UCSD-AML1 (cell line): ENCODE measurements at regions not wholly inside any gene's neighbourhood (a gene's known extent, or its start where the extent isn't known, plus 50 kb on each side); places are given as distances from the start of the nearest gene placed in this dataset.
"Not testable (repeated sequence)": the region's sequence is repeated elsewhere in the genome, so short reads cannot be mapped to it uniquely, and the experiment has no call there.

ENCODE experiments used
- DNase-seq: peaks from one replicate; lab custom pipeline; 2025; ENCODE audit not compliant: unreplicated experiment; lab: John Stamatoyannopoulos, UW

DNA sequence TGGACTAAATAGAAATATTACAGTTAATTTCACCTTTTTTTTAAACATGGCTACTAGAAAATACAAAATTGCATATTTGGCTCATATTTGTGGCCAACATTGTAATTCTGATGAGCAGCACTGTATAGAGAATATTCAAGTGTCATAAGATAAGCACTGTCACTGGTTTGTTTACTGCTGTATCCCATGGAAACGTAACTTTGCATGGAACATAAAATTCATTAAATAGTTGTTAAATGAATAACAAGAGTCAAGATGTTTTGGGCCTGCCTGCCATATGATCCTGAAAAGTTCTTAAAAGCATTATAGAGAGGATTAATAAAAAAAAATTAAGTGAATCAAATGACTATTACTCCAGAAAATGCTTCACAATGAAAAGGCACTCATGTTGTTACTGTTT is 763.7 kb upstream of the CRIM1 start:
- no peak for DNase-seq

DNA sequence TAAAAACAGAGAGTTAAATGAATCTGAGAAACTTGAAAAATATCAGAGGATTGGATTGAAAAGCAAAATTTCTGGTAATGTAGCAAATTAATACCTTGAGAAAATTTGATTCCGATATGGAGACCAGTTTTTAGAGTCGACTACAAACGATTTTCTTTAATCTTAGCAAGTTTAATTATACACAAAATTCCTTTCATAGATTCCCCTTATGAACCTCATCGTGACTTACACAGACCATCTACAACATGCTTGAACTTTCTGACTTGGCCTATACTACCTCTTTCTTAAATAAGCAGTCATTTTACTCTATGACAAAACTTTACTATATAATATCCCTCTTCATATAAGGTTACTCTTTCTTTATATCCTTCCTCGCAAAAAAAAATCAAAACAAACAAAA is 769.6 kb upstream of the CRIM1 start:
- DNase-seq: no peak

DNA sequence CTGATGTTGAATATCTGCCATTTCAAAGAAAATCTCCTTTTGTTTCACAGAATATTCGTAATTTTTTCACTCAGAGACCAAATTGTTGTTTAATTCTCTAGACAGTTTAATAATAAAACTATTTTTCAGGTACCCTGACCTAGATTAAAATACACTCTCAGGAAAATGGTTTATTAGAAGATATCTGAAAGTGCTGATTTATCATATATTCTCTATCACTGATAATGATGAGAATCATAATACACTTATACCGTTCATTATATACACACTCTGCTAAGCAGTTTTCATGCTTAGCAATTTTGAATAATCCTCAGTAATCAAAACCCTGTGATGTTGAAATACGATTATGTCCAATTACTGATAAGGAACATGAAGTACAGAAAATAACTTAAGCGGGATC is 772.9 kb upstream of the CRIM1 start:
- DNase-seq: no peak

DNA sequence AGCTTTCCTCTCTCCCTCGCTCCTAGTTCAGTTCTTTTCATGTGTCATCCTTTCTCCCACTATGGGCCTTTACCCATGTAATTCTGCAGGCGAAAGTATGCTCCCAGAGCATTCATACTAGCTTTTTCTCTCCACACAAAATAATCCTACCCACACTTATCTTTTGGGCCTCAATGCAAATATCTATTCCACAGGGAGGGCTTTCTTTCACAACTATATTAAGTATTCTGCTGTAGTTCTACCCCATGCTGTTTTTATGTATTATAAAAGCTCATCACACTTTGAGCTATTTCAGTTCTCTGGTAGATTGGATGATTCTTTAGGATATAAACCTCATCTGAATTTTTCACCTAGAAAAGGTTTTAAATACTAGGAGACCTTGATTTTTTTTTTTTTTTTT is 774.6 kb upstream of the CRIM1 start:
- no peak for DNase-seq

DNA sequence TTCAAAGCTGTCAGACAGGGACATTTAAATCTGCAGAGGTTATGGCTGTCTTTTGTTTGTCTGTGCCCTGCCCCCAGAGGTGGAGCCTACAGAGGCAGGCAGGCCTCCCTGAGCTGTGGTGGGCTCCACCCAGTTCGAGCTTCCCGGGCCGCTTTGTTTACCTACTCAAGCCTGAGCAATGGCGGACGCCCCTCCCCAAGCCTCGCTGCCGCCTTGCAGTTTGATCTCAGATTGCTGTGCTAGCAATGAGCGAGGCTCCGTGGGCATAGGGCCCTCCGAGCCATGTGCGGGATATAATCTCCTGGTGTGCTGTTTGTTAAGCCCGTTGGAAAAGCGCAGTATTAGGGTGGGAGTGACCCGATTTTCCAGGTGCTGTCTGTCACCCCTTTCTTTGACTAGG is 787.0 kb upstream of the CRIM1 start:
- not testable (repeated sequence) for DNase-seq

DNA sequence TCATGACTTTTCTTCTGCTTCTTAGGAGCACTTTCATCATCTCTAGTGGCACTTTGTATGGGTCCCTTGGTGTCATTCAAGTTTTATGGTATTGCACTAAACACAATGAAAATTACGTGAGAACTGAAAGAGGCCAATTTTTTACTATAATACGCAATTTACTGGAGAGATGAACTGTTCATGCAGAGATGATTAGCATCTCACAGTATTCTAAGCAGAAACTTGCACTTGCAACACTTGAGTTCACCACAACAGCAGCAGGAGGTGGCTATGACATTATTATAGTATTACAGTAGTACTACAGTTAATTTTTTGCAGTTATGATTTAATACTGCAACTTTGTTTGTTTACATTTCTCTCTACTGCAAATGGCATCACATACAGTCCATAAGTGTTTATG is 793.1 kb upstream of the CRIM1 start:
- DNase-seq: no peak

DNA sequence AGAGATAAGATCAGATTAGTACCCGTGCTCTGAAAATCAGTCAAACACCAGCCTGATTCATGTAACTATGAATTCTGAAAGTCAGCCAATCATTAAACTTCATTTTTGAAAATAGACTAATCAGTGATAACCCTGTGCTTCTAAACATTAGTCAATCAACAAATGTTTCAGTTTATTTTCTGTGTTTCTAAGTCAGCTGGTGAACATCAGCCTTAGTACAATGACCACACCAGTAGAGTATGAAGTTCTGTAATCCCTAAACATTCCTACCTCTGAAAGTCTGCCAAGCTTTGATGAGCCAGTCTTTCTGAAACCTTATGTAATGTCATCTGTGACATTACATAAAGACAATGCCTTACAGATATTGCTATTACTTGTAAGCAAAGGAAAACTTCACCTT is 807.4 kb upstream of the CRIM1 start:
- DNase-seq: no peak

DNA sequence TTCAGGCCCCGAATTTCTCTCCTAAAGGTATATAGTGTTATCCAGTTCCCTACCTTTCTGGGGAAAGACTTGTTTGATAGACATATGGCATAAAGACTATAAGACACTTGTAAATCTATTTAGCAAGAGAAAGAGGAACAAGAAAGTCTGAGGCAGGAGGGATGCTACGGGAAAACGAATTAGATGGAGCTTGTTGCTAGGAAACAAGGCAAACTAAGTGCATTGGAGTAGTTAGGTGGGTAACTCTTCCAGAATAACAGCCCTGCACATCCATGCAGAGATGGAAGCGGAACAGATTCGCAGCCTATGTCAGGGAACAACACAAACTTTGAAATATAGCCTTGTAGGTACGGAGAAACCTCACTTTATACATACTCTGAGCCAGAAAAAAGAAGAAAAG is 810.3 kb upstream of the CRIM1 start:
- DNase-seq: no peak

DNA sequence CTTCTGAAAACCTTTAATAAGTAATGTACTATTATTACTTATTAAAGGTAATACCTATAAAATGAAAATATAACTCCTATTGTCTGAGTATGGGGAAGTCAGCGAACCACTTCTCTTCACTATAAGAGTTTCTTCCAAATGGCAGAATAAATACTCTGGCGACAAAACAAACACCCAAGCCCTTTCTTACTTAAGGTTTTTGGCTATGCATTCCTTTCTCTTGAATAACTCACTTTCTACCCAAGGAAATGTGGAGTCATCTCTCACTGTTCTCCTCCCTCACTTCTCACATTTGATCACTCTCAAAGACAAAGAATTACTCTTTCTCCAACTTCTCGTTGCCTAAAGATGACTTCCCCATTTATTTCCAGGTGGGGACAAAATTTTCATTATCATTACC is 816.8 kb upstream of the CRIM1 start:
- no peak for DNase-seq

DNA sequence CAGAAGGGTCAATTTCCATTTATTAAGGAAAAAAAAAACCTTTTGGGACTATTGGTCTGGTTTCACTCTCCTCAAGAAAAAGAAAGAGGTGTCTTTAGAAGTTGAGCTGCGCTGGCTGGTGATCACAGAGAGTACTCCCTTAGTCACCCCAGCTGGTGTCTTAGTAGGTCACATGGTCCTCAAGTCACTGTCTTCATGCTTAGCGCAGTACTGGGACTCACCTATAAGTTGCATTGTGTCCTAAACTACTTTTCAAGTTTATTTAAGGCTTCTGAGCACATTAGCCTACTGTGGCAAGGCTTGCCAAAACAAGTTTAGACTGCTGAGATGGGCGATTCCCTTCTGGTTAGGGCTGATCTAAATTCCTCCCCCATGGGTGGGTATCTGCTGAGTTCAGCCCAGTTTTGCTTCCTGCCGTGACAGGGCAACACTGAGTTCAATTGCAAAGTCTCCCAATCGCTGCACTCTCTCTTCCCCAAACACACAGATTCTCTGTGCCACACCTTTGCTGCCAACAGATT is 824.9 kb upstream of the CRIM1 start:
- DNase-seq: no peak

DNA sequence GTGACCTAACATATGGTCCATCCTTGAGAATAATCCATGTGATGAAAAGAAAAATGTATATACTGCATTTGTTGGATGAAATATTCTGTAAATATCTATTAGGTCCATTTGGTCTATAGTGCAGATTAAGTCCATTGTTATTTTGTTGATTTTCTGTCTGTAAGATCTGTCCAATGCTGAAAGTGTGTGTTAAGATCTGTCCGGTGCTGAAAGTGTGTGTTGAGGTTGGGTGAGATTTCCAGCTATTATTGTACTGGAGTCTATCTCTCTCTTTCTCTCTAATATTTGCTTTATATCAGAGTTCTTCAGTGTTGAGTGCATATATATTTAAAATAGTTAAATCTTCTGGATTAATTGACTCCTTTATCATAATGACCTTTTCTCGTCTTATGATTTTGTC is 828.8 kb upstream of the CRIM1 start:
- DNase-seq: no peak

DNA sequence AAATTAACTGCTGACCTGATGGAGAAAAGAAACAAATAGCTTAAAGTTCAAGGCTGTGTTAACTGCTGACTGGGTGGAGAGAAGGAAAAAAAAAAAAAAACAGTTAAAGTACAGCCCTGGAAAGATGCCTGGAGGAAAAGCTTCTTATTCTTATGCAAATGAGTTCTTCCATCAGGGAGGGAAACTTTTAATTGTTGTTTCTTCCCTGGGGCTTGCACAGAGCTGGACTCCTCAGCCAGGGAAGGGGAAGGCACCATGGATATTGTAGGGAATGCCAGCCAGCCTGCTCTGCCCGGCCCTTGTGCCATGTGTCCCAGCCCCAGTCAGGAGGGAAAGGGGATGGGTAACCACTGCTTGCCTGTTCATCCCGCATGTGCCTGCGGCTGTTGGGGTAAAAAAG is 833.1 kb upstream of the CRIM1 start:
- DNase-seq: no peak

DNA sequence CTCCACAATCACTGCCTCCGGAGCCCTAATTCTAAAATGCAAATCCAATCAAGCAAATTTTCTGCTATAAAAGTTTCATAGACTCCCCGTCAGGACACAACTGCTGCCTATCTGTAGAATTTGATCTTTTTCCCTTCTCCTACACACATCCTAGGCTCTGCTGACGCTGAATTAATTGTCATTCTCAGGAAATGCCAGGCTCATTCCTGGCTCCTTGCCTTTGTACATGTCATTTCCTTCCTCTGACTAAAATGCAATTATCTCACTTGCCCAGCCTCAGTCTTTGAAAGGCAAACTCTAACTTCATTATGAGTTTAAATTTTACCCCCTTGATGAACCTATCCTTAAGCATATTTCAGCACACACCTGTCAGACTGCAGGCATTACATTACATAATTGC is 844.9 kb upstream of the CRIM1 start:
- no peak for DNase-seq

DNA sequence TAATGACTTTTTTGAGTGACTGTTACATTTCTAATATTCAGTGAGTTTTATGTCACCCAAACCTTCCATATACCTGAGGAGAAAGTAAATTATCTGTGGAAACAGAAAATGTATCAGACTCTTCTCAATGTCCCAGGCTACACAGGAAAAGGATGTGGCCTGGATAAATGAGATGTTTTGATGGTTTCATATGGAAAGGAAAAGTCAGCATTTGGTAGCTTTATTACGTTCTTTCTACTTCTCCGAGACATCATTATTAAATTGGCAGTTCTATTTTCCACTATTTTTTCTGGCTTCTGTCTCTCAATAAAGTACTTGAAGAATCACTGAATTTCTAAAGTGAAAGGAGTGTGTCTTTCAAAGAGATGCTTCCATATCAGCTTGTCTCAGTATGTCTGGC is 847.0 kb upstream of the CRIM1 start:
- DNase-seq: no peak

DNA sequence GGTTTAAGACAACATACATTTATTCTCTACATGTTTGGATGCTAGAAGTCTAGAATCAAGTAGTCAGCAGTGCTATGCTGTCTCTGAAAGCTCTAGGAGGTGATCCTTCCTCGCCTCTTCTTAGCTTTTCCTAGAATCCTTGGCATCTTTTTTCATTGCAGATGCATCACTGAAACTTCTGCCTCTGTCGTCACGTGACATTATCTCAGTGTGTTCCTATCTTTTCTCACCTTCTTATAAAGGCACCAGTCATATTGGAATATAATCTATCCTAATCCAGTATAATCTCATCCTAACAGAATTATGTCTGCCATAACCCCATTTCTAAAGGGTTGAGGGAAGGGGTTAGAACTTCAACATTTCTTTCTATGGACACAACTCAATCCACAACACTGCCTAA is 851.2 kb upstream of the CRIM1 start:
- DNase-seq: no peak

DNA sequence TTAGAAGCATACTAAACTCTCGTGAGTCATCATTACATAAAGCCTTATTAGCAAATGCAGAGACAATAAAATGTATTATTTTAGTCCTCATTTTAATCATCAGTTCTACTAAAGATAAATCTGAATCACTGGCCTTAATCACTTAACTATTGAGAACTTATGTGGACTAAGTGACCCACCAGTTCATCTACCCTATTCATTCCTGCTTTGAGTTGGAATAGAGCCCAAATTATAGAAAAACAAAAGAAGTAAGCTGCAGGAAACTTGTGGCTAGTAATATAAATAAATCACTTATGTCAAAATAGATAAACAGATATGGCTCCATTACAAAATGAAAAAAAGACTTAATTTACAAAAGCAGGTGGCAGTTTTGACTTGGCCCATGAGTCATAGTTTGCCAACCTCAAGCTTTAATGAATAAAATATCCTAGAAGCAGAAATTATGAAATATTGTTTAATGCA is 851.8 kb upstream of the CRIM1 start:
- DNase-seq: no peak

DNA sequence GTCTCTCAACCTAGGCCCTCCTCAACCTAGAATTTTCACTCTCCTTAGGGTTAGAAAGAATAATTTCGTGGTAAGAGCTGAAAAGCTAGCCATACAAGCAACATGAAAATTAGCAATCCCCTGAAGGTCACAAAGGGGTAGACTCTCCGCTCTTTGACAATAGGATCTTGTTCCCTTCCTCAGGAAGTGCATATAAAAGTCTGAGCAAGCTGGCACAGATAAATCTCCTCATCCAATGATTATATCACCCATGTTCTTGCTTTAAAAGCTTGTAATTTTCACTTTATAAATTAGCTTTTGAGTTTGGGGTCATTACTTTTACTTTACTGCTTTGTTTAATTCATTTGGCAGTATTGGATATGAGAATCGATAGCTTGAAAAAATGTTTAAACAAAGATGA is 852.3 kb upstream of the CRIM1 start:
- DNase-seq: no peak

DNA sequence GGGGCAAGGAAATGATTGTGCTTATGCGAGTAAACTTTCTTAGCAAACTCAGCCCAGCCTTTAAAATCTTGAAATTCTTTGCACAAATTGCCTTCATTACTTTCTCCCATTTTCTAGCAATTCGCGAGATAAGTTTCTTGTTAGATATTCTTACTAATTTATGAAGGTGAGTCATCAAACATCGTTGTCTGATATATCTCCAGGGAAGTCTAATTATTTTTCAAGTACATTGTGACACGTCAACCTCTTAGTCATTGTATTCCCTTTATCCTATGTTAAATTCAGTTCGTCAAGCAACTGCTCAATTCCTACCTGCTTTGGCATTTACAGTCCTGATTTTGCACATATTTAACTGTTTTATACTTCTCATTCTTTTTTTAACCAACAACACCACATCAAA is 854.5 kb upstream of the CRIM1 start:
- DNase-seq: no peak

DNA sequence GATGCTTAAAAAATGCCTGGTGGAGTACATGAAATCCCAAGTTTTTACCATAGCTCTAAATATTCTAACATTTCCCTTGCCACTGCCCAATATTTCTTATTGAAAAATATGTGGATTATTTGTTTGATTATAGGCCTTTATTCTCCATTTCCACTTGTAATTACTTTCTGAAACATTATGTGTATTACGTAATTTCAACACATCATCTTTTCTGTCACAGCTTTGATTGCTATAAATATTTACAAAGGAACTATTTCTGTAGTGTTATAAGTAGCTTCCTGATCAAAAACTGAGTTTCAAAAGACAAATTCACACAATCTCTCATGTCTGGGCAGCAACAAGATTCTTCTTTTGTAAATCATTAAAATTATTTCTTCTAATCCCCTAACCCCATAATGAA is 859.6 kb upstream of the CRIM1 start:
- no peak for DNase-seq

DNA sequence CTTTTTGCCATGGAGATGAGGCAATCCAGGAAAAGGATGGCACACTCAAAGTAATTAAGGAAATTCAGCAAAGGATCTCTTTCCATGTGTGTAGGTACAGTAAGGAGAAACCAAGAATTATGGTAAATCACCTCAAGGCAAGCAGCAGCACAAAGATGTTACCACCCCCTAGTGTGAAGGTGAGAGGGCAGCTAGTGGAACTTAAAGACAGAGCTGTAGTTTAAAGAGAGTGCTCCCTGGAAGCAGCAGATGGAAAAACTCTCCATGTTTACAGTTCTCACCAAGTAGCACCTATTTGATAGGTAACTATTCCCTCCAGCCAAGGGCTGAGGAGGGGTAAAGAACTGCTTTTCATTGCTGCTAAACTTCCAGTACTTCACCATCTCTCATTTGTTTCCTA is 860.4 kb upstream of the CRIM1 start:
- DNase-seq: no peak

DNA sequence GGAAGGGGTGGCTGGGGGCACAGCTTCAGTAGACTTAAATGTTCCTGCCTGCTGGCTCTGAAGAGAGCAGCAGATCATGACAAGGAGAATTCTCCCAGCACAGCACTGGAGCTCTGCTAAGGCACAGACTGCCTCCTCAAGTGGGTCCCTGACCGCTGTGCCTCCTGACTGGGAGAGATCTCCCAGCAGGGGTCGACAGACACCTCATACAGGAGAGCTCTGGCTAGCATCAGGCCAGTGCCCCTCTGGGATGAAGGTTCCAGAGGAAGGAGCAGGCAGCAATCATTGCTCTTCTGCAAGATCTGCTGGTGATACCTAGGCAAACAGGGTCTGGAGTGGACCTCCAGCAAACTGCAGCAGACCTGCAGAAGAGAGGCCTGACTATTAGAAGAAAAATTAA is 877.5 kb upstream of the CRIM1 start:
- DNase-seq: not testable (repeated sequence)

DNA sequence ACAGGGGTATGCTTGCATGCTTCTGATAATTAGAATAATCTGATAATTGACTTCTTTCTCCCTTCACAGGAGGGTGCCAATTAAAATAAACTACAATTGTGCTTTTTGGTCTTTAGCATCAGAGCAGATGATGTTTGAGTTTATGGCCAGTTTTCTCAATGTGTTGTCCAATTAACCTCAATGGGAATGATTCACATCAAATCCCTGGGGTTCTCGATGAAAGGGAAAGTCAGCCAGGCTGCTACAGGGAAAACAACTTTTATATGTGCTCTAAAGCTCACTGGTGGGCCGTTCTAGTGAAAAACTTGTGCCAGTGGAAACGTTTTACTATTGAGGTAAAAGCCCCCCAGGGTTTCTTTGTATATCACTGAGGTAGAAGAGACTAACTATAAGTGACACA is 887.3 kb upstream of the CRIM1 start:
- DNase-seq: no peak

DNA sequence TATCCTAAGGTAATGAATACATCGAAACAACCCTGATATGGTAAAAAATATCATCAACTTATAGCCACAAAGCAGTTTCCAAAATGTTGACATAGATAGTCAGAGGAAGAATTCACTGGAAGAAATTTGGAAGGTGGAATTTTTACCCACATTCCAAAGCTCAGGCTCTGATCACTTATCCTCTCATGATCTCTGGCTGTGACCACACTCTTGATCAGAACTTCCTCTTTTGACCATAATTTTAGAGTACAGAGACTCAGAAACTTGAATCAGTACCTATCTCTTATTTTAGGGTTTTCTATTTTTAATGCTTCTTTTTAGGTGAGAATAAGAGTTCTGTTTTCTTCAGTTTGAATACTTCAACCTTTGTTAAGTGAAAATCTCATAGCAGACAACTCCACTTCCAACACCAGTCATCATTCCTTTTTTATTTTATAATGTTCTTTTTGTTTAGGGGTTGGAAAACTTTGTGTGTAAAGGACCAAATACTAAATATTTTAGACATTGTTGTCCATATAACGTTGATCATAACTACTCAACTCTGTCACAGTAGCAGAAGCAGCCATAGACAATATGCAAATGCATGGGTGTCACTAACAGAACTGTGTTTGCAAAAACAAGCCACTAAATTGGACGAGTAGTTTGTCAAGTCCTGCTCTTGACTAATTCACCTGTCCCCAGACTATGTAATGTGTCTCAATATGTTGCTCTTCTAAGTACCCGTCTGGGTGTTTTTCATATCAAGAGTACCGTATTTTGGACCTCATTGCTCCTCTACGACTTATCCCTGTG is 891.6 kb upstream of the CRIM1 start:
- DNase-seq: no peak
